22Rv1 (cell line): ENCODE measurements at regions not wholly inside any gene's neighbourhood (a gene's known extent, or its start where the extent isn't known, plus 50 kb on each side); places are given as distances from the start of the nearest gene placed in this dataset.

Experiments used
- CTCF ChIP-seq: fragments of 450-650 bp; IDR thresholded peaks from 2 replicates; pipeline ENCODE4 v1.5.1; 2017; ENCODE audit warnings: mild to moderate bottlenecking
- ZFX ChIP-seq: fragments of 450-650 bp; IDR thresholded peaks from 2 replicates; pipeline ENCODE4 v1.6.1; 2017; ENCODE audit warnings: antibody characterized with exemption, borderline replicate concordance

- TF ChIP-seq CTCF (no peak), ZFX (no peak)
Measured at GRCh38 chr4:14518136-14518535, 484.1 kb upstream of the CPEB2 start.
